SK-N-SH treated with all-trans-retinoic acid at 6 μM for 48 hours (cell line): ENCODE measurements at regions not wholly inside any gene's neighbourhood (a gene's known extent, or its start where the extent isn't known, plus 50 kb on each side); places are given as distances from the start of the nearest gene placed in this dataset.

ENCODE experiments used
- ARNTL ChIP-seq: fragments of 450-650 bp; formaldehyde crosslinking; IDR thresholded peaks from 2 replicates; pipeline ENCODE4 v1.5.0; 2020; ENCODE audit warnings: low read depth, mild to moderate bottlenecking, moderate library complexity, borderline replicate concordance
- ESRRG ChIP-seq: fragments of 250-450 bp; sonication (Bioruptor Pico); IDR thresholded peaks from 2 replicates; pipeline ENCODE4 v1.6.1; 2021; ENCODE audit warnings: mild to moderate bottlenecking
- GLIS3 ChIP-seq: fragments of 250-450 bp; sonication (Bioruptor Pico); IDR thresholded peaks from 2 replicates; pipeline ENCODE4 v1.5.0; 2020; ENCODE audit warnings: mild to moderate bottlenecking, moderate library complexity
- ISL1 ChIP-seq: fragments of 250-450 bp; sonication (Bioruptor Pico); IDR thresholded peaks from 2 replicates; pipeline ENCODE4 v2.1.2; 2022; ENCODE audit warnings: mild to moderate bottlenecking, moderate library complexity
- OSR1 ChIP-seq: fragments of 250-450 bp; sonication (Bioruptor Pico); IDR thresholded peaks from 2 replicates; pipeline ENCODE4 v1.8.0; 2022; ENCODE audit warnings: moderate library complexity, mild to moderate bottlenecking, inconsistent platforms
- PATZ1 ChIP-seq: fragments of 250-450 bp; sonication (Bioruptor Pico); IDR thresholded peaks from 2 replicates; pipeline ENCODE4 v1.8.0; 2020; ENCODE audit warnings: mild to moderate bottlenecking, moderate library complexity, borderline replicate concordance
- RARB ChIP-seq: fragments of 250-450 bp; sonication (Bioruptor Pico); IDR thresholded peaks from 2 replicates; pipeline ENCODE4 v1.8.0; 2021; ENCODE audit warnings: mild to moderate bottlenecking, moderate library complexity
- SNAI2 ChIP-seq: fragments of 250-450 bp; sonication (Bioruptor Pico); IDR thresholded peaks from 2 replicates; pipeline ENCODE4 v1.5.0; 2020; ENCODE audit warnings: mild to moderate bottlenecking, moderate library complexity
- TCF4 ChIP-seq: fragments of 250-450 bp; sonication (Bioruptor Pico); IDR thresholded peaks from 2 replicates; pipeline ENCODE4 v1.8.0; 2021; ENCODE audit warnings: mild to moderate bottlenecking, moderate library complexity, borderline replicate concordance
- ZC3H10 ChIP-seq: fragments of 250-450 bp; sonication (Bioruptor Pico); IDR thresholded peaks from 2 replicates; pipeline ENCODE4 v1.5.1; 2021; ENCODE audit warnings: mild to moderate bottlenecking, moderate library complexity
- ZNF565 ChIP-seq: fragments of 450-650 bp; formaldehyde crosslinking; conservative IDR thresholded peaks from 2 replicates; pipeline ENCODE4 v1.5.0; 2020; ENCODE audit warnings: low read depth, mild to moderate bottlenecking, moderate library complexity
- ZNF8 ChIP-seq: fragments of 450-650 bp; formaldehyde crosslinking; IDR thresholded peaks from 2 replicates; pipeline ENCODE4 v1.5.0; 2020; ENCODE audit warnings: mild to moderate bottlenecking, moderate library complexity

GRCh38 chr4:157664726-157665125 is 444.2 kb downstream of the GRIA2 start:
- no peak for TF ChIP-seq RARB
- TF ChIP-seq ARNTL = no peak
- TF ChIP-seq GLIS3 (CRISPR knock-in tag) = no peak
- no peak for TF ChIP-seq TCF4 (CRISPR knock-in tag)
- TF ChIP-seq ISL1 (CRISPR knock-in tag) = no peak
- TF ChIP-seq PATZ1 (CRISPR knock-in tag) = no peak
- TF ChIP-seq ZNF565 (CRISPR knock-in tag) = no peak
- TF ChIP-seq ESRRG (CRISPR knock-in tag) = no peak
- no peak for TF ChIP-seq ZNF8 (CRISPR knock-in tag)
- TF ChIP-seq SNAI2 (CRISPR knock-in tag) = no peak
- no peak for TF ChIP-seq ZC3H10
- TF ChIP-seq OSR1 (CRISPR knock-in tag) = no peak
